B cell (primary cell): ENCODE measurements at regions not wholly inside any gene's neighbourhood (a gene's known extent, or its start where the extent isn't known, plus 50 kb on each side); places are given as distances from the start of the nearest gene placed in this dataset.

Experiments used
- EZH2 ChIP-seq: IDR thresholded peaks from 2 replicates; pipeline ENCODE4 v1.6.1; 2012; ENCODE audit warnings: borderline replicate concordance, low read depth, mild to moderate bottlenecking, moderate library complexity, low read length; ENCODE audit not compliant: insufficient read depth, poor library complexity, severe bottlenecking
- TF ChIP-seq, protein P1 (sequence below): fragments of 200-600 bp; IDR thresholded peaks from one replicate; pipeline ENCODE4 v1.8.0; 2022; ENCODE audit warnings: antibody characterized with exemption, mild to moderate bottlenecking

- TF ChIP-seq EZH2 = no peak
- TF ChIP-seq, protein P1, sequence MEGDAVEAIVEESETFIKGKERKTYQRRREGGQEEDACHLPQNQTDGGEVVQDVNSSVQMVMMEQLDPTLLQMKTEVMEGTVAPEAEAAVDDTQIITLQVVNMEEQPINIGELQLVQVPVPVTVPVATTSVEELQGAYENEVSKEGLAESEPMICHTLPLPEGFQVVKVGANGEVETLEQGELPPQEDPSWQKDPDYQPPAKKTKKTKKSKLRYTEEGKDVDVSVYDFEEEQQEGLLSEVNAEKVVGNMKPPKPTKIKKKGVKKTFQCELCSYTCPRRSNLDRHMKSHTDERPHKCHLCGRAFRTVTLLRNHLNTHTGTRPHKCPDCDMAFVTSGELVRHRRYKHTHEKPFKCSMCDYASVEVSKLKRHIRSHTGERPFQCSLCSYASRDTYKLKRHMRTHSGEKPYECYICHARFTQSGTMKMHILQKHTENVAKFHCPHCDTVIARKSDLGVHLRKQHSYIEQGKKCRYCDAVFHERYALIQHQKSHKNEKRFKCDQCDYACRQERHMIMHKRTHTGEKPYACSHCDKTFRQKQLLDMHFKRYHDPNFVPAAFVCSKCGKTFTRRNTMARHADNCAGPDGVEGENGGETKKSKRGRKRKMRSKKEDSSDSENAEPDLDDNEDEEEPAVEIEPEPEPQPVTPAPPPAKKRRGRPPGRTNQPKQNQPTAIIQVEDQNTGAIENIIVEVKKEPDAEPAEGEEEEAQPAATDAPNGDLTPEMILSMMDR = no peak
These were observed 235.6 kb upstream of the CSNK1A1L start for GRCh38 chr13:37340901-37341670.
